AG09319 (cell line): ENCODE measurements at regions not wholly inside any gene's neighbourhood (a gene's known extent, or its start where the extent isn't known, plus 50 kb on each side); places are given as distances from the start of the nearest gene placed in this dataset.

Source experiments
- DNase-seq: peaks from one replicate; pipeline ENCODE4 v3.0.0-alpha.2; 2010; ENCODE audit warnings: low read depth; ENCODE audit errors: extremely low read depth
- TF ChIP-seq, protein P1 (sequence below): IDR thresholded peaks from 2 replicates; pipeline ENCODE4 v1.5.1; 2011; ENCODE audit warnings: low read depth, mild to moderate bottlenecking, inconsistent platforms, low read length, moderate library complexity

GRCh38 chr2:52974127-52974526 lies 793.5 kb upstream of the CHAC2 start:
- TF ChIP-seq, protein P1, sequence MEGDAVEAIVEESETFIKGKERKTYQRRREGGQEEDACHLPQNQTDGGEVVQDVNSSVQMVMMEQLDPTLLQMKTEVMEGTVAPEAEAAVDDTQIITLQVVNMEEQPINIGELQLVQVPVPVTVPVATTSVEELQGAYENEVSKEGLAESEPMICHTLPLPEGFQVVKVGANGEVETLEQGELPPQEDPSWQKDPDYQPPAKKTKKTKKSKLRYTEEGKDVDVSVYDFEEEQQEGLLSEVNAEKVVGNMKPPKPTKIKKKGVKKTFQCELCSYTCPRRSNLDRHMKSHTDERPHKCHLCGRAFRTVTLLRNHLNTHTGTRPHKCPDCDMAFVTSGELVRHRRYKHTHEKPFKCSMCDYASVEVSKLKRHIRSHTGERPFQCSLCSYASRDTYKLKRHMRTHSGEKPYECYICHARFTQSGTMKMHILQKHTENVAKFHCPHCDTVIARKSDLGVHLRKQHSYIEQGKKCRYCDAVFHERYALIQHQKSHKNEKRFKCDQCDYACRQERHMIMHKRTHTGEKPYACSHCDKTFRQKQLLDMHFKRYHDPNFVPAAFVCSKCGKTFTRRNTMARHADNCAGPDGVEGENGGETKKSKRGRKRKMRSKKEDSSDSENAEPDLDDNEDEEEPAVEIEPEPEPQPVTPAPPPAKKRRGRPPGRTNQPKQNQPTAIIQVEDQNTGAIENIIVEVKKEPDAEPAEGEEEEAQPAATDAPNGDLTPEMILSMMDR: no peak
- no peak for DNase-seq

GRCh38 chr2:52970642-52971041 lies 797.0 kb upstream of the CHAC2 start:
- no peak for DNase-seq
- TF ChIP-seq, protein P1: no peak

DNA sequence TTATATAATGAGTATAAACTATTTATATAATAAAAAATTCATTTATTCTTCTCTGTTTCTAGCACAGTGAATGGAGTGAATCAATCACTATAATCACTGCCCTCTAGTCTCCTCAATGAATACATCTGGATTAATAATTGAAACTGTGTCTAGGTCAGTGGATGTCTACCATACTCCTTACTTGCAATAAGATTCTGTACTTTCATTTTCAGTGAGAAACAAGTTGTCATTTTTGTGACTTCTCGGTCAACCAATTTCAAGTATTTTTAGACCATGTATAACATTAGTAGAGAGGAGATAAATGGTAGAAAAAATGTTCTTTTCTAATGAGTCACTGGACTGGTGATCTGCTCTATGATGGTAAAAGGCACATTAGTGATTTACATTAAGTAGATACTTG lies 799.6 kb upstream of the CHAC2 start:
- TF ChIP-seq, protein P1: no peak
- DNase-seq: no peak

DNA sequence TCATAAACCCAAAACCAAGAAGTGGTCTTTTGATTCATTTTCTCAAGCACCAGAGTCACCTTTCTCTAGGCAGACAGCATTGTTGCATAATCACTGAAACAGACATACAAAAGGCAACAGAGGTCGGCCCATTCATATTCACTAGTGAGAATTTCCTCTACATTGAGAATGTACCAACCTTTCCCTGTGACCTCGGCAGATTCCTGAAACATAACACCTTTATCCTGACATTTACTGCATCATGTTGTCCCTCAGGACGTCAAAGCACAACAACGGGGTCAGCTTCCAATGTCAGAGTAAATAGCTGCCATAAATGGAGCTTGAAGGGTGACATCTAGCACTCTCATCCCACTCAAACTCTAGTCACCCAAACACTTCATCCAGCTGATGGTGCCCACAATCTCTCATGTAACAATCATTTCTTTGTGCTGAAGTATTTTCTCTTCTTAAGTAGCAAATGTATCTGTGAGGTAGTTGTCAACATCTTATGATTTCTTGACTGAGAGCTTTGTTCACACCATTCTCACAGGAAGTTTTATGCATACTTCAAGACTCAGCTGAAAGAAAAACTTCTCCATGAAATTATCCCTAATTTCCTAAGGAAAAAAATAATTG lies 802.6 kb upstream of the CHAC2 start:
- TF ChIP-seq, protein P1: no peak
- no peak for DNase-seq

DNA sequence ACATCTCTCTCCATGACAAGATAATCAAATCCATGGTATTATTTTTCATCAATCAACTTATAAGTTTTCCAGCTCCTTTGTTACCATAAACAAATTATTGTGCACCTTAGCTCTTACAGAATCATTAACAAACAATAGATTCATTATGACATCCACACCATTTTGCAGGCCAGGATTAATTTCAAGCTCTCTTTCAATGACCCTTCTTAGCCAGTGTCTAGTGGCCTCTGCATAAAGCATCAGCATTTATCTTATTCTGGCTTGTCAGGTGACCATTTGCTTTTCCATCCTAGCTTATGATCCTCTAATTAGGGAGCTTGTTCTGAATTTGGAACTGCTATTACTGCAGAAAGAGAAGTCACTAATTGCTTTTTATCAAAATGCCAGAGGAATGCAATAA lies 806.2 kb upstream of the CHAC2 start:
- DNase-seq: no peak
- TF ChIP-seq, protein P1: no peak

DNA sequence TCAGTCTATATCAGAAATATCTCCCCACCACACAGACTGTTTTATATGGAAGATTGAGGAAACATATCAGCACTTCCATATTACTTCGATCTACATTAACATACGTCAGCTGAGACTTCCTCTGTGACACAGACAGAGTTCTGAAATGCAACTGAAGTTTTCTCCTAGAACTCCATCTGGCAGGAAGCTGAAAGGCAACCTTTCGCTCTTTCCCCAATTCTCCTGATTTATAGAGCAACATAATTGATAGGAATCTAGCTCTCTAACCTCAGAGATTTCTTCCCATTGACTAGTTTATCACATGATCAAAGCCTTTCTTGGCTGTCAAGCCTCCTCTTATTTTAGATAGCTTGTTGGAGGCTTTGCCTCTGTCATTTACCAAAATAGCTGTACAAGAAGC lies 806.7 kb upstream of the CHAC2 start:
- TF ChIP-seq, protein P1: no peak
- no peak for DNase-seq

DNA sequence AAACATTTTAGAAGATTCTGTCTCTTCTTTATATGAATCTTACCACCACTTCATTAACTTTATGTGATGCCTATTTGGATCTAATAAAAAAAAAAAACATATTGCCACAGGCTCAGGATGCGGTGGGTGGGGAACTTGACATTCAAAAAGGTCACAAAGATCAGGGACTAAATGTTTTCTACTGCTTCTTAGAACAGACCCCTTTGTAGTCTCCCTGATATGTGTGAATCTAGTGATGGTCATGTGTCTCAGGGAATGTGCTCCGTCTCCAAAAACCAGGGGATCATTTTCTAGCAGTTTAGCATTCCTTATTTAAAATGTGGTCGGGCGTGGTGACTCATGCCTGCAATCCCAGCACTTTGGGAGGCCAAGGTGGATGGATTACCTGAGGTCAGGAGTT lies 807.8 kb upstream of the CHAC2 start:
- no peak for DNase-seq
- TF ChIP-seq, protein P1: no peak
